MCF 10A (cell line): ENCODE measurements at regions not wholly inside any gene's neighbourhood (a gene's known extent, or its start where the extent isn't known, plus 50 kb on each side); places are given as distances from the start of the nearest gene placed in this dataset.
"Not testable (repeated sequence)": the region's sequence is repeated elsewhere in the genome, so short reads cannot be mapped to it uniquely, and the experiment has no call there.

Experiments
- BruUV-seq: library from RNA; stranded (reverse); fragments of 400-500 nt; replicated peaks from 2 replicates; lab custom pipeline; 2021; lab: Mats Ljungman, UMichigan
- CTCF ChIA-PET: fragments of 300-600 bp; sonication (Branson Sonifier 250); formaldehyde crosslinking; extraction: SDS; loops from one replicate; lab custom pipeline; 2021; ENCODE audit warnings: antibody characterized with exemption, inconsistent platforms; lab: Yijun Ruan, JAX
- POLR2A ChIA-PET: fragments of 300-600, 350-650 bp; sonication (Branson Sonifier 250); formaldehyde crosslinking; extraction: SDS; loops from one replicate; lab custom pipeline; 2020; ENCODE audit warnings: antibody characterized with exemption, inconsistent platforms; lab: Yijun Ruan, JAX
- DNase-seq: peaks from one replicate; pipeline ENCODE4 v3.0.0-alpha.2; 2018; ENCODE audit not compliant: unreplicated experiment
- H3K27ac Mint-ChIP-seq: one replicate; pipeline ENCODE4 v1.8.0; 2022; ENCODE audit warnings: mild to moderate bottlenecking, low read depth, mixed read lengths; ENCODE audit not compliant: unreplicated experiment
- H3K27me3 Mint-ChIP-seq: one replicate; pipeline ENCODE4 v1.8.0; 2022; ENCODE audit warnings: mixed read lengths; ENCODE audit not compliant: insufficient read depth, unreplicated experiment
- H3K36me3 Mint-ChIP-seq: one replicate; pipeline ENCODE4 v1.8.0; 2022; ENCODE audit warnings: mild to moderate bottlenecking, moderate library complexity, mixed read lengths; ENCODE audit not compliant: insufficient read depth, unreplicated experiment
- H3K4me1 Mint-ChIP-seq: one replicate; pipeline ENCODE4 v1.8.0; 2022; ENCODE audit warnings: mixed read lengths; ENCODE audit not compliant: insufficient read depth, unreplicated experiment
- H3K4me3 Mint-ChIP-seq: one replicate; pipeline ENCODE4 v1.8.0; 2022; ENCODE audit warnings: mild to moderate bottlenecking, moderate library complexity, mixed read lengths; ENCODE audit not compliant: unreplicated experiment
- H3K9me3 Mint-ChIP-seq: one replicate; pipeline ENCODE4 v1.8.0; 2022; ENCODE audit warnings: mixed read lengths; ENCODE audit not compliant: unreplicated experiment
- CTCF ChIP-seq: fragments of 200-600 bp; IDR thresholded peaks from one replicate; pipeline ENCODE4 v1.8.0; 2022; ENCODE audit warnings: antibody characterized with exemption, mild to moderate bottlenecking; ENCODE audit not compliant: unreplicated experiment
- intact Hi-C: fragments of 100-400 bp; cut with micrococcal nuclease; formaldehyde crosslinking; loops from 2 replicates; pipeline ENCODE4 v1.14.1; 2022

- Mint-ChIP-seq H3K4me1 (peaks cover 14% of the 10 kb centered on the region), H3K36me3 (no peaks in the 10 kb centered on the region), H3K4me3 (no peak overlapping the region), H3K9me3 (peaks cover 7% of the 10 kb centered on the region), H3K27ac (no peak overlapping the region), H3K27me3 (no peaks in the 10 kb centered on the region)
- ChIA-PET CTCF (interaction anchor here (0.9 kb wide), 1 partner anchor 19 kb away, joined by 3 read pairs; no protein-coding TSS in a partner anchor), POLR2A (no interaction called here)
- no peak for TF ChIP-seq CTCF
- DNase-seq: no peak
- no TSS peak for BruUV-seq
- intact Hi-C loops: no loop called here
Measured at GRCh38 chr4:187910741-187911140, 84.8 kb upstream of the ZFP42 start.

- CTCF ChIA-PET, POLR2A ChIA-PET, H3K4me1 Mint-ChIP-seq, H3K36me3 Mint-ChIP-seq, H3K27me3 Mint-ChIP-seq, DNase-seq, intact Hi-C loops, BruUV-seq, H3K4me3 Mint-ChIP-seq, H3K27ac Mint-ChIP-seq, H3K9me3 Mint-ChIP-seq: not testable (repeated sequence)
Measured at GRCh38 chr4:187915406-187915805, 80.2 kb upstream of the ZFP42 start.

GRCh38 chr4:187919966-187920365 lies 75.6 kb upstream of the ZFP42 start:
- BruUV-seq: no TSS peak
- ChIA-PET POLR2A (no interaction called here), CTCF (interaction anchor here (0.7 kb wide), 1 partner anchor 977 kb away, joined by 3 read pairs; no protein-coding TSS in a partner anchor)
- intact Hi-C loops: no loop called here
- TF ChIP-seq CTCF: no peak
- H3K36me3 Mint-ChIP-seq: no peaks in the 10 kb centered on the region
- no peaks in the 10 kb centered on the region for H3K4me1 Mint-ChIP-seq
- no peak overlapping the region for H3K27ac Mint-ChIP-seq
- no peaks in the 10 kb centered on the region for H3K27me3 Mint-ChIP-seq
- no peak overlapping the region for H3K4me3 Mint-ChIP-seq
- no peaks in the 10 kb centered on the region for H3K9me3 Mint-ChIP-seq
- no peak for DNase-seq

GRCh38 chr4:187921946-187922623 lies 73.5 kb upstream of the ZFP42 start:
- Mint-ChIP-seq H3K27me3 (no peaks in the 10 kb centered on the region), H3K9me3 (no peaks in the 10 kb centered on the region), H3K36me3 (no peaks in the 10 kb centered on the region), H3K27ac (no peak overlapping the region), H3K4me1 (no peaks in the 10 kb centered on the region), H3K4me3 (no peak overlapping the region)
- DNase-seq: no peak
- intact Hi-C loops: no loop called here
- BruUV-seq: no TSS peak
- ChIA-PET POLR2A (no interaction called here), CTCF (no interaction called here)
- TF ChIP-seq CTCF: no peak
